NOMO-1 treated with DMSO at 0.1 percent for 48 hours (cell line): ENCODE measurements at regions not wholly inside any gene's neighbourhood (a gene's known extent, or its start where the extent isn't known, plus 50 kb on each side); places are given as distances from the start of the nearest gene placed in this dataset.

Experiments used
- DNase-seq: peaks from one replicate; lab custom pipeline; 2025; ENCODE audit not compliant: unreplicated experiment; lab: John Stamatoyannopoulos, UW

GRCh38 chr18:24976502-24976901 is 375.5 kb downstream of the ZNF521 start:
- no peak for DNase-seq

DNA sequence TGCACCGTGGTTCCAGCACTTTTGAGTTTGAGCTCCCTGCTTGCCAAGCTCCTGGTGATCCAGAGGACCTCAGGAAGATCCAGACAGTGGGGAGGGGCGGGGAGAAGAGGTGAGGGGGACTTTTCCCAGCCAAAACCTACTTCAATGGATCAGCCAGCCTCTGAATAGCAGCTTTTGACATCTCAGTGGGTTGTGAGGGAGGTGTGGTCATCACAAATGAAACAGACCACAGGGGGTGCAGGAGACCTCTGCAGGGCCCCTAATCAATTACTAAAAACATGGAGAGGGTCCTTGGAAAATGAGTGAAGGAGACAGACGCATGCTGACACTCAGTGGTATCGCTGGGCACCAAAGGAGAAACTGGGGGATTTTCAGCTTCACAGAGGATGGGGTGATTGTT is 372.7 kb downstream of the ZNF521 start:
- DNase-seq = no peak

DNA sequence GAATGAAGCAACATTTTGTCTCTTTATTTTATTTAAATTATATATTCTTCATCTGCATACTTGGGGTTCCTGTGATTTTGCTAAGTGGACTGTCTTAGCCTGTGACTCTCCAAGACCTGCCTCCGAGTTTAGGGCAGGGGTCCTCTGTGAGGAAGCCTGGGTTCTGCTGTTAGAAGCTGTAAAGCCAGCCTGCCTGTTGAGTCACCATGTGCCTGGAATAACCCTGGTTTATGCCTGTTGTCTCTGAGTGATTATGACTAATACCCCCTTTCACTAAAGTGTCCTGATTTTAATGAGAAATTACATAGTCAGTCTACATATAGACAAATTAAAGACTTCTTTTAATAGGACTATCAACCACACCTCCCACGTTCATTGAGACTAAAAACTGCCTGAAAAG is 369.1 kb downstream of the ZNF521 start:
- DNase-seq = no peak

DNA sequence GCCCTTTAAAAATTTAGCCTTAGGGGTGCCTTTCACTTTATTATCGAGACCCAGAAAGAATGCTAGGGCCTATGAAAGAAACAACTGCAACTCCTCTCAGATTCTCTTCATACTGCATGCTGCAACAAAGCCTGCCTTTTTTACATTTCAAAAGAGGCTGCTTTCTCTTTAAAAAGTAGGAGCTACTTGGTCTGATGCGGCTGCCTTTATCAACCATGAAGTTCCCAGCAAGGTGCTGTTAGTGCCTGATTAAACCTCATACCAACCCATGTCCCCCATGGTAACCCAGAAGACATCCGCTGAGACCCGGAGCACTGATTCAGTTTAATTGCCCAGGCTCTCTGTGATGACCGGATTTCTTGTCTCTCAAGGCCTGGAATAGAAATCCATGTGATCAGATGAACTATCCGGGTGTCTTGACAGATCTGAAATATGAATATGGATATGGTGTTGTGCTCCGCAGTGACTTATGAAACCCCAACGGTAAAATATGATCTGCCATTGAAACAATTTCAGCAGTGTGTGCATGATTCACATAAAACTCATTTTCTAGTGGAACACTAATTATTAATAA is 368.3 kb downstream of the ZNF521 start:
- DNase-seq = no peak

DNA sequence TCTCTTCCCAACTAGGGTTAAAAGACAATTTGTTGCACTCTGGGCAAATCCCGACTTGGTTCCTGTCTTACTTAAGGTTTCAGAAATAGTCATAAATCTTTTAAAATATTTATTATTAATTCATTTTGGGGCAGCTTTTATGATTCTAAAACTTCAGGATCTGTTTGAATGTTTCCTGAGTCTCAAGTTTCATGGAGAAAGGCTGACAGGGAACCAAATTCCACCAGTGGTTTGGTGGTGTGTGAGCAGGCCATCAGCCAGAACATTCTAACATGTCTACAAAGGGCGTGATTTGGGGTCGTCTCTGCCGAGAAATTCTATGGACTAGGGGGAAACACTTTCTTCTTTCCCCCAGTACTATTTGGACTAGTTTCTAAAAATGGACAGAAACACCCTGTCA is 366.4 kb downstream of the ZNF521 start:
- DNase-seq = no peak

DNA sequence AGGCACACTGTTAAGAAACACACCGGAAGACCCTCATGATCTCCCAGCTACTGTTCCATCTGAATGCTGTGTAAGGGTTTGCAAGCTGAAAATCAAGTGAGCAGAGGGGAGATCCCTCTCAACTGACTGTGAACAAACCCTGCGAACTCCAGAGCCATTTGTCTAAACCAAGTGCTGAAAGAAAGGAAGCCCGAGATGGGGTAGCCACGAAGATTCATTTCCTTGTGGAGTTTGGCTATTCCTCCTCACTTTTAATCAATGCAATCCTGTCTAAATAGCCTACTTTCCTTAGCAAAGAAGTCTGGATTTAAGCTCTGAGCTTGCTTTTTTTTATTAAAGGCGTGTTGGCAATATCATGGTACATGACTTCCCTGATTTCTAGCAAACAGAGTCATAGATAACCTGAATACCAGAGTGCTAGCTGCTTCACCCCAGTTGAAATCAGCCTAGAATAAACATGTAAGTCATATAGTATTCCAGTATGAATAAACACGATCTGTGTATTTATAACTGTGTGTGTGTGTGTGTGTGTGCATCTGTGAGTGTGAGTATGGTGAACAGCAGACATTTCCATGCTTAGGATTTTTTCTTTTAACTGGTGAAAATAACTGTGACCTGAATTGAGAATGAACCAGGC is 365.2 kb downstream of the ZNF521 start:
- no peak for DNase-seq

- DNase-seq = no peak
Observed at GRCh38 chr18:24987303-24988252, 364.4 kb downstream of the ZNF521 start.

DNA sequence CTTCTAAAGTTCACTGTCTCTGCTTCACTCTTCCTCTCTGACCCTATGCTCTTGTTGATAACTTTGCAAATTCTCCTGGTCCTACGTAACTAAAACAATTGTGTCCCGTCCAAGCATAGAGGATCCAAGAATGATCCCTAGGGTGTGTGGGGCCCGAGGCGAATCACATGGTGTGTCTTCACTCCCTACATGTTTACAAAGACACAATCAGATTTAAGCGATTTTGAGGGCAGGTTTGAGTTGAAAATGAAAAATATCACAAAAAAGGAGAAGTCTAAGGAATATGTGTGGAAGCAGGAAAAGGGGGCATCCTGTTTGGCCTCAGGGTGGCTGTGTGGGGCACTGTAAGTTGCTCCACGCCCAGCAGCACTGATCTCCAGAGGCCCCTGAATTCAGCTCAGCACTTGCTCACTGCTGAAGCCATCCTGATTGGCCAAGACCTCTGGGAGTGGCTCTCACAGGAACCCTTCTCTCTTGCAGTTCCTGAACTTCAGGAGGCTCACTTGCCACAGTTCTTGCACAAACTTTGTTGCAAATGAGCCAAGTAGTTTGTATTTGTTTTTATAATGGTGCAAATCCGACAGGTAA is 363.6 kb downstream of the ZNF521 start:
- DNase-seq = no peak

- DNase-seq = no peak
Observed at GRCh38 chr18:24989760-24990593, 362.0 kb downstream of the ZNF521 start.

GRCh38 chr18:24990671-24991134 is 361.3 kb downstream of the ZNF521 start:
- DNase-seq = no peak

DNA sequence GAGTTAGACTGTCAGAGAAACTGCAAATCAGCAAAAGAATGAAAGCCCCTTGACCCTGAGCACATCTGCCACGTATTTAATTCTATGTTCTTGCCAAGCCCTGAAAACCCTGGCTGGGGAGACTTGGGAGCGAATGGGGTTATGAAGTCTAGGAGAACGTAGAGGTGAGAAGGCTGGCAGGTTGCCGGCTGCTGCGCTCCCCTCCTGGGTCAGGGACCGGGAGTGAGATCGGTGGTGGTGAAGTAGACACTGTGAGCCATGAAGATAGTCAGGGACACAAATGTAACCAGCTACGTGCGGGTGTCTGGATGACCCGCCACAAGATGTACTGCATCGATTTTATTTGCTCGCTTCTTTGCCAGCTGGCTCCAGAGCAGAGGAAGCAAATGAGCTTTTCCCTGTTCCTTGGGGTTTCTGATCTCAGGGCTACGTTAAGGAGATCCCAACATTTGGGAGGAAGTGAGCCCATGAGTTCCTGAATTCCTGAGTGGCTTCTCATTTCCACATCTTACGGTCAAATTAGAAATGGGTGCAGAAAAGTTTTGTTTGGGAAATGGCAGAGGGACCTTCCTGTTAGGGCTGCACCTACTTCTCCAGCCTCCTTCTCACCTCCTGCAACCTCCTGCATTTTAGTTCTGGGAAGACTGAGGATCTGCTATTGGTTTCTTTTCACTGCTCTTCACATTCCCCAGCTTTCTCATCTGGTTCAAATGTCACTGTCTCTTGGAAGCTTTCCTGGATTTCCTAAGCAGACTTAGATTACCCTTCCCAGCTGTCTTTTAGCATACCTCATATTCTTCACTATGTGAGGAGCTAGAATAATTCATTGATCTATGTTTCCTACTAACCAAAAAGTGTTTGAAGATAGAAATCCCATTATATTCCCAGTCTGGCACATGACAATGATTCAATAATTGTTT is 360.6 kb downstream of the ZNF521 start:
- no peak for DNase-seq

DNA sequence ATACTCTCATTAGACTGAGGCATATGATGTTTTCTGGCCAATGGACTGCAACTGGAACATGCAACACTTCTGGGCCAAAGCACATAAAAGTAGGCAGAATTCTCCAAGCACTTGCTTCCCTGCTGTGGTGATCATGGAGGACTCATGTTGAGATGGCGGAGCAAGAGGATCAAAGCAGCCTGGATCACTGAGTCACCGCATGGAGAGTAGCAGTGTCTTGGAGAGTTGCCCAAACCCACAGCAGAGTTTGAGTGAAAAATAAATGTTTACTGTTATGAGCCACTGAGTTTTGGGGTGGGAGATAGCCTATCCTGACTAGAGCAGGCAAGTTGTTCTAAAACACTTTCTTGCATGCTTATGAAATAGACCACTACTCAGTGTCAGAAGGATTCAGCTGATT is 359.5 kb downstream of the ZNF521 start:
- DNase-seq = no peak

GRCh38 chr18:24993628-24994027 is 358.3 kb downstream of the ZNF521 start:
- no peak for DNase-seq

GRCh38 chr18:24995056-24995455 is 356.9 kb downstream of the ZNF521 start:
- DNase-seq = no peak

- DNase-seq = no peak
Observed at GRCh38 chr18:24995755-24996154, 356.2 kb downstream of the ZNF521 start.

- DNase-seq = no peak
Observed at GRCh38 chr18:24999650-25000267, 352.2 kb downstream of the ZNF521 start.

GRCh38 chr18:25001803-25002202 is 350.2 kb downstream of the ZNF521 start:
- no peak for DNase-seq

- no peak for DNase-seq
Observed at GRCh38 chr18:25005541-25006403, 346.2 kb downstream of the ZNF521 start.
